Chondrocyte (in vitro differentiated cells): ENCODE measurements at regions not wholly inside any gene's neighbourhood (a gene's known extent, or its start where the extent isn't known, plus 50 kb on each side); places are given as distances from the start of the nearest gene placed in this dataset.
A peak's percentile ranks its signal among the peaks of the same experiment; 100 is the strongest.

ENCODE experiments used
- DNase-seq: peaks from one replicate; pipeline ENCODE4 v3.0.0; 2021; ENCODE audit warnings: mixed read lengths, low spot score
- H3K27ac Mint-ChIP-seq: one replicate; pipeline ENCODE4 v1.8.0; 2021; ENCODE audit warnings: mild to moderate bottlenecking, moderate library complexity, mixed read lengths; ENCODE audit not compliant: unreplicated experiment
- H3K27me3 Mint-ChIP-seq: 2 replicates; pipeline ENCODE4 v1.8.0; 2021; ENCODE audit warnings: low read depth, mixed read lengths
- H3K36me3 Mint-ChIP-seq: 2 replicates; pipeline ENCODE4 v1.8.0; 2021; ENCODE audit warnings: low read depth, mixed read lengths
- H3K4me1 Mint-ChIP-seq: 2 replicates; pipeline ENCODE4 v1.8.0; 2021; ENCODE audit warnings: low read depth, mild to moderate bottlenecking, mixed read lengths
- H3K4me3 Mint-ChIP-seq: one replicate; pipeline ENCODE4 v1.8.0; 2021; ENCODE audit warnings: mild to moderate bottlenecking, moderate library complexity, mixed read lengths; ENCODE audit not compliant: unreplicated experiment
- H3K9me3 Mint-ChIP-seq: 2 replicates; pipeline ENCODE4 v1.8.0; 2021; ENCODE audit warnings: low read depth, mixed read lengths
- TF ChIP-seq, protein P1 (sequence below): fragments of 200-600 bp; sonication (generic); IDR thresholded peaks from 2 replicates; pipeline ENCODE4 v1.5.0; 2021; ENCODE audit warnings: antibody characterized with exemption, mild to moderate bottlenecking, moderate library complexity

DNA sequence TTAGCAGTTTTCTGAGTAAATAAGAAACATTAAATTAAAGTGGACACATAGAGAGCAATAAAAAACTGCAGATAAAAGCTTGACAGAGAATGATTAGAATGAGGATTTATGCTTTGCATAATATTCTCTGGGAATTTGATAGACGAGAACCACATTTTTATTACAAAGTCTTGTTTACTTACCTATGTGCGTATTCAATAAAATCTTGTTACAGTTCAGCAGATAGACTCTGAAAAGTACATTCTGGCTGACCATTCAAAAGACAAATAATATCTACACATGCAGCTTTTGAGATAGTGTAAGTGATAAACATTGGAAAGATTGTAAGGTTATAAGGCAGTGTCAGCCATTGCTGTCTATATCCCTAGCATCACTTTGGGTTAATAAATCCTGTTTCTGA, 381.6 kb downstream of the NYAP2 start:
- DNase-seq = no peak
- TF ChIP-seq, protein P1, sequence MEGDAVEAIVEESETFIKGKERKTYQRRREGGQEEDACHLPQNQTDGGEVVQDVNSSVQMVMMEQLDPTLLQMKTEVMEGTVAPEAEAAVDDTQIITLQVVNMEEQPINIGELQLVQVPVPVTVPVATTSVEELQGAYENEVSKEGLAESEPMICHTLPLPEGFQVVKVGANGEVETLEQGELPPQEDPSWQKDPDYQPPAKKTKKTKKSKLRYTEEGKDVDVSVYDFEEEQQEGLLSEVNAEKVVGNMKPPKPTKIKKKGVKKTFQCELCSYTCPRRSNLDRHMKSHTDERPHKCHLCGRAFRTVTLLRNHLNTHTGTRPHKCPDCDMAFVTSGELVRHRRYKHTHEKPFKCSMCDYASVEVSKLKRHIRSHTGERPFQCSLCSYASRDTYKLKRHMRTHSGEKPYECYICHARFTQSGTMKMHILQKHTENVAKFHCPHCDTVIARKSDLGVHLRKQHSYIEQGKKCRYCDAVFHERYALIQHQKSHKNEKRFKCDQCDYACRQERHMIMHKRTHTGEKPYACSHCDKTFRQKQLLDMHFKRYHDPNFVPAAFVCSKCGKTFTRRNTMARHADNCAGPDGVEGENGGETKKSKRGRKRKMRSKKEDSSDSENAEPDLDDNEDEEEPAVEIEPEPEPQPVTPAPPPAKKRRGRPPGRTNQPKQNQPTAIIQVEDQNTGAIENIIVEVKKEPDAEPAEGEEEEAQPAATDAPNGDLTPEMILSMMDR = no peak
- Mint-ChIP-seq H3K4me1 (peaks cover 3% of the 10 kb centered on the region), H3K27ac (no peak overlapping the region), H3K36me3 (no peaks in the 10 kb centered on the region), H3K9me3 (no peaks in the 10 kb centered on the region), H3K27me3 (no peaks in the 10 kb centered on the region), H3K4me3 (no peak overlapping the region)

DNA sequence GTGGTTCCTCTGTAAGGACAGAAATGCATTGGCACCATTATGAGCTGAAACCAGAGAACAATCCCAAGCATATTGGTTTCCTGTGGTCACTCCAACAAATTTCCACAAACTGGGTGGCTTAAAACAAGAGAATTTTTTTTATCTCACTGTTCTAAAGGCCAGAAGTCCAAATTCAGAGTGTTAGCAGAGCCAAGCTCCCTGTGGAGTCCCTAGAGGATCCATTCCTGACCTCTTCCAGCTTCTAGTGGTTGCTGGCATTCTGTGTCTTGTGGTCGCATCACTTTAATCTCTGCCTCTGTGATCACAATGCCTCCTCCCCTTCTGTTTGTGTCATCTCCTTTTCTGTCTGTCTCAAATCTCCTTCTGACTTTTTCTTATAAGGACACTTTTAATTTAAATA, 380.3 kb downstream of the NYAP2 start:
- Mint-ChIP-seq H3K36me3 (no peaks in the 10 kb centered on the region), H3K4me1 (peaks cover 3% of the 10 kb centered on the region), H3K27me3 (no peaks in the 10 kb centered on the region), H3K27ac (no peak overlapping the region), H3K4me3 (no peak overlapping the region), H3K9me3 (peaks cover 9% of the 10 kb centered on the region)
- no peak for DNase-seq
- TF ChIP-seq, protein P1 = no peak

DNA sequence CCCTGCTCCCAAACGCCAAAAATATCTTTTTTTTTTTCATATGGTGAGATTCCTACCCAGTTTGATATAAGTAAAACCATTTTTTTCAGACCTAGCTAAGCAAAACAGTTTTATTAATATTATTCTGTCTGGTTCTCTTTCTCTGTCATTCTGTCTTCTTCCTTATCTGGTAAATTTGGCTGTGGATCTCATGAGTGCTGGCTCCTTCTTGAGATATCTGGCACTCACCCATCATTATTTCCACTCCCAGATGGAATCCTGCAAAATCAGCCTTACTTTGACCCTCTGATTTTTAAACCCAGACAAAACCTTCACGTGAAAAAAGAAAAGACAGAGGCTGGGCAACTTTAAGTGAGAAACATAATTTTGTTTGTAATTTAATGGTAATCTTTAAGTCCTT, 373.6 kb downstream of the NYAP2 start:
- no peak overlapping the region for H3K4me3 Mint-ChIP-seq
- no peak for DNase-seq
- H3K9me3 Mint-ChIP-seq = peaks cover 13% of the 10 kb centered on the region
- H3K27ac Mint-ChIP-seq = peak overlapping the region; percentile 38
- no peaks in the 10 kb centered on the region for H3K27me3 Mint-ChIP-seq
- peaks cover 17% of the 10 kb centered on the region for H3K4me1 Mint-ChIP-seq
- no peaks in the 10 kb centered on the region for H3K36me3 Mint-ChIP-seq
- TF ChIP-seq, protein P1 = no peak

DNA sequence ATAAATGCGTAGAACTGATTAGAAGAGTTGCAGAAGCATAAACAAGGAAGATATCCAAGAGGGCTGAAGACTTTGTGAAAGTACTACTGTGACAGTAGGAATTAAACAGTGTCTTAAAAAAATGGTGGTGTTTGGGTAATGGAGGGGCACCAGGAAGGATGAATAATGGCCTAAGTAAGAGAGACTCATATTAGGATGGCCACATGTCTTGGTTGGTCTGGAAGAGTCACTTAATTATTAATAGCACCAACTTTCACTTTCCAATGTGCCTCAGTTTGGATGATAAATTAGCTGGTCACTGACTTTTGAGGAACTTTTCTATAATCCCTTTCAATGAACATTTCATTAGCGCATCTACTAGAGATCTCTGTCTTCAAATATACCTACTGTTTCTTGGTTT, 372.2 kb downstream of the NYAP2 start:
- TF ChIP-seq, protein P1 = no peak
- H3K4me3 Mint-ChIP-seq = no peak overlapping the region
- H3K4me1 Mint-ChIP-seq = peaks cover 24% of the 10 kb centered on the region
- no peak overlapping the region for H3K27ac Mint-ChIP-seq
- no peaks in the 10 kb centered on the region for H3K36me3 Mint-ChIP-seq
- DNase-seq = no peak
- H3K27me3 Mint-ChIP-seq = no peaks in the 10 kb centered on the region
- H3K9me3 Mint-ChIP-seq = peaks cover 13% of the 10 kb centered on the region

DNA sequence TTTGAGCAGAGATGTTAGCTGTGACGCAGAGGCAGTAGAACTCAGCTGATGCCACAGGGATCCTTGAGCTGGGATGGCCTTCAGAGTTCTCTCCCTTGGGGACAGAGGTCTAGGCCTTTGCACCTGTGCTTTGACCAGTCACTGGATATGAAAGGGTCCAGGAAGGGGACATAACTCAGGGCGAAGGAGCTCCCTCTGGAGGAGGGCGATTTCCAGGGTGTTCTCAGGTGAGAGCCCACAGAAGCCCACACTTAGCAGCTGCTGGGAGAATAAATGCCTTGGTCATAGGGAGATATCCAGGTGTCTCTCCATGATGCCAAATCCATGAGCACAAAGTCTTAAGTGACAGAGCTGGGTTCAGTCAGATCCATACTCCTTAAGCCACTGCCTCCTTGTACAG, 369.2 kb downstream of the NYAP2 start:
- Mint-ChIP-seq H3K9me3 (no peaks in the 10 kb centered on the region), H3K4me3 (no peak overlapping the region), H3K4me1 (peaks cover 54% of the 10 kb centered on the region), H3K36me3 (no peaks in the 10 kb centered on the region), H3K27me3 (no peaks in the 10 kb centered on the region), H3K27ac (no peak overlapping the region)
- TF ChIP-seq, protein P1 = no peak
- DNase-seq = no peak
